T-helper 2 cell treated with Interferon-gamma antibody and Interleukin-4, amounts not matched to agents 100 ng/mL and 5 ng/mL, for 36 hours (primary cell): ENCODE measurements at regions not wholly inside any gene's neighbourhood (a gene's known extent, or its start where the extent isn't known, plus 50 kb on each side); places are given as distances from the start of the nearest gene placed in this dataset.
"Not testable (repeated sequence)": the region's sequence is repeated elsewhere in the genome, so short reads cannot be mapped to it uniquely, and the experiment has no call there.

ENCODE experiments used
- intact Hi-C: fragments of 100-400 bp; cut with micrococcal nuclease; formaldehyde crosslinking; loops from one replicate; pipeline ENCODE4 v1.15.1; 2023

DNA sequence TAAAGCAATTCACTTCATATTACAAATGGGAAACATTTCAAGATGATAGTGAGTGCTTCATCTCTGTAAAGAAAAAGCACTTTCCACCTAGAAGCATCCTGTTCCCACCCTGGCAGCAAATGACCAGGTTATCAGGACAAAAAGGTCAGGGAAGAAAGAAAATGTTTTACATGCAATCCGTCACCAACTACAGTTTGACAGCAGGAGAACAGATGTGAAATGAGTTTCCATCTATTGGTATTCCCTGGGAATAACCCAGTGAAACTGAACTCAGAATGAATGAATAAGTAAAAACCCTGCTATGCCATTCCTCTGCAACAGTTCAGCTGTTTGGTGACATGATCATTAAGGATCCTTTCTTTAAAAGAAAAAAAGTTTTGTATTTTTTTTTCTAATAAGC, 67.6 kb downstream of the HTR1A start:
- intact Hi-C loops: no loop called here

DNA sequence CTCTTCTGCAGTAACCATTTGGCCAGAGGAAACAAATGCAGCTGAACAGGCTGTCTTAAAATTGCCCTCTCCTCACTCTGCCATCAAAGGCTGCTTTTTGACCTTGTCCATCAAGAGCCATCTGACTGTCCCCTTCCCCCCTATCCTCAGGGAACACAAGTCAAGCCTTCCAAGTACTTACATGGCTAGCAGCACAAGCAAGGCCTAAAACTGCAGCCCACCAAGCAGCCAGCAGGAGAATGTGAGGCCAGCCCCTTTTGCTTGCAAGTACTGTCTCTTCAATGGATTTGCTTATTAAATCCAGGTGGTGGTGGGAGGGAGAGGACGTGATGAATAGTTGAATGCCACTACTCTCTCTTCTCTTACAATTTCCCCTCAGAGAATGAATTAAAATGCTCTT, 83.5 kb downstream of the HTR1A start:
- intact Hi-C loops: no loop called here

DNA sequence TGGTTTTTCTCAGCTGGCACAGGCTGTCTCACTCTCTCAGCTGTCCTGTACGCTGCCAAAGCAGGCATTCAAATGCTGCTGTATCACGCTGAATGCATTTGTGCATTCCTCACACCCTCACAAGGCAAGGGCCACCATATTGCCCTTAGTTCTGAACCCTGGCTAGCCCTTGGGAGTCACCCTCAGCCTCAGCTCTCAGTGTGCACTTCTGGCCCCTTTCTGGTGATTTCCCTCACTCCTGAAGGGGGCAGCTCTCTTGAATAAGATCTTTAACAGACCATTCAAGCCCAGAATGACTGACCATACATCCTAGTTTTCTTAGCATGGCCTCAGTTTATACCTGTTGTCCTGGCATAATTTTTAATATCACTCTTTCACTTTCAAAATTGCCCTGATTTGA, 84.3 kb downstream of the HTR1A start:
- intact Hi-C loops: no loop called here

GRCh38 chr5:63860379-63860778, 101.9 kb downstream of the HTR1A start:
- intact Hi-C loops: no loop called here

GRCh38 chr5:63854076-63854475, 108.2 kb downstream of the HTR1A start:
- intact Hi-C loops: no loop called here

GRCh38 chr5:63843190-63843589, 119.1 kb downstream of the HTR1A start:
- intact Hi-C loops: no loop called here

DNA sequence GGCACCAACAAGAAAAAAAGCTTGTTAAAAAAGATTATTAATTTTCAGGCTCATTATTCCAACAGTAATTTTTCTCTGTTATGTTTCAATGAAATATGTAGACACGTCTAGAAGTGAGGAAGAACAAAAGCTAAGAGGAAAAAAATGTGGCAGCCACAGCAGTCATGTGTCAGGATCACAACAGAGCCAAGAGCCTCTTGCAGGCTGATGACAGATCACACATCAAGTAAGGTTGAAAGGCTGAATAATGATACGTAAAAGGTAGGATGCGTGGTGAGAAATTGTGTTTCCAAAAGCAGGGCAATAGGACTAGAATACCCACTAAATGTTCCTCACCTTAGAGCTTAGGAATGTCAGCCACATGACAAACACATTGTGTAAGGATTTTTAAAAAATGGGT, 124.8 kb downstream of the HTR1A start:
- intact Hi-C loops: no loop called here

DNA sequence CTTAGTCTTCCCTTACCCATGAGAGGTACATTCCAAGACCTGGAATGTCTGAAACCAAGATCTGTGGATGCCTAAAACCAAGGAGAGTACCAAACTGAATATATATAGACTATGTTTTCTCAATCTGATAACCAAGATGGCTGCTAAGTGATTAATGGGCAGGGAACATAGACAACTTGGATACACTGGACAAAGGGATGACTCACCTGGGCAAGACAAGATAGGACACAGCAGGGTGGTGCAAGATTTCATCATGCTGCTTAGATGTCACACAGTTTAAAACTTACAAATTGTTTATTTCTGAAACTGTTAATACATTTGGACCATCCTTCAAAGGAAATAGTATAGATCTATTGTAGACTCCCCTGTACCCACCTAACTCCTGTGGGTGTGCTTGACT, 130.9 kb downstream of the HTR1A start:
- intact Hi-C loops: no loop called here

GRCh38 chr5:63825984-63826383, 136.3 kb downstream of the HTR1A start:
- intact Hi-C loops: no loop called here

- intact Hi-C loops: no loop called here
Measured at GRCh38 chr5:63823583-63823982, 138.7 kb downstream of the HTR1A start.

DNA sequence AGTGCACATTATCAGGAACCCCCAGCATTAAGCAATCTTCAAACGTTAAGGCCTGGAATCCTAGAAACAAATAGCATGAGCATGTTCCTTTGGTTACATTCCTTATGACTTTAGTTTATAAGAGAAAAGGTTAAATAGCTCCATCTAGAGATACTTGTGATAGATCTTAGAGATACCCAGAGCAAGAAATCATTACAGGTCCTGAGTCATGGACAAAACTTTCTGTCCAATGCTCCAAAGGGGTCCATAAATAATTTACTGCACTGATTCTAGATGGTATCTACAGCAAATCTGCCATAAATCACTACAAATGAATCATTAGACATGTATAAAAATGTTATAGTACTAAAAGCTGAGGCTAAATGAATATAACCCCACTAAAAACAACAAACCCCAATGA, 139.6 kb downstream of the HTR1A start:
- intact Hi-C loops: no loop called here

DNA sequence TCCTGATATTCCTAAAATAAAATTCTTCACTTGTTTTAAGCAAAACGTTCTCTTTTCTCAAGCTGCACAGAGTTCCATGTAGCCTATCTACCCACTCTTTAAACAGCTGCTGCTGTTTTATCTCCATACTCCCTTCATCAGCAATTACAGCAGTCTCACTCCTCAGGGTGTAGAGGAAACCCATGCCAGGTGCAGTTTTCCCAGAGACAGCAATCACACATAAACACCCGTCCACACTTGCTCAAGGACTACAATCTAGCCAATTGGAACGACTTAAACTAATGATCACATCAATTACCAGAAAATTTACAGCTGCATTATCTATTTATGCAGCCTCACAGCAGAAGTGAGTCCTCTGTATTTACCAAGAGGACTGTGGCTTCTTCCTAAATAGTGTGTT, 141.7 kb downstream of the HTR1A start:
- intact Hi-C loops: no loop called here

GRCh38 chr5:63812693-63813092, 149.6 kb downstream of the HTR1A start:
- intact Hi-C loops: no loop called here

DNA sequence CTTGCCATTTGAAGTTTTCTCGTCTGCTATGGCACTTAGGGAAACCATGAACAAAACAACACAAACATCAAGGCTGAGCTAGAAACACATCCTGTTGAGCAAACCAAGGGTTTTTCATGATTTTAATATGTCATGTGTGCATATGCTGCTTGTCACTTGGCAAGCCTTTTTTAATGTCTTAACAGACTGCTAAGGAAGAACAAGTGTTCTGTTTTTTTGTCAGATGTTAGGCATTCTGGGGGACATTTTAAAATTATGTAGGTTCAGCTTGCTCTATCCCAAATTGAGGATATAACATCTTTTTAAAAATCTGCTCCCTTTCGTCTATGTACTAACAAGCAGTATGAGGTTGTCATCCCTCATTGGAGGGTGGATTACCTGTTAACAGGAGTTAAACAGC, 150.3 kb downstream of the HTR1A start:
- intact Hi-C loops: no loop called here

- intact Hi-C loops: no loop called here
Measured at GRCh38 chr5:63811286-63811685, 151.0 kb downstream of the HTR1A start.

DNA sequence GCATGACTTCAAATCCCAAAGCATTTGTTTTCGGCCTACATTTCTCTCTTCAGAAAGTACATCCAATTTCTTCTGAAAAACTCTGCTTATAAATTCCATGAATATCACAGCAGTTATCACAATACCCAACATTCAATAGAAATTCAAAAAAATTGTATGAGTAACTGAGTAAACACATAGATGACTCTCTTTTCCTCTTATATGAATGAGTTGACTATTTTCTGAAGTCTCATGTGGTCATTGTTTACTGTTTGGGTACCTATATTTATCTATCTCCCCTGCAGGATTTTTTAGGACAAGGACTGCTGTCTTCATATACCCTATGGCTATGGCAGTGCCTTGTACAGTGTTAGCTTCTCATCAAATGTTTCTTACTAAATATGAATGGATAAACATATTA, 157.1 kb downstream of the HTR1A start:
- intact Hi-C loops: no loop called here

DNA sequence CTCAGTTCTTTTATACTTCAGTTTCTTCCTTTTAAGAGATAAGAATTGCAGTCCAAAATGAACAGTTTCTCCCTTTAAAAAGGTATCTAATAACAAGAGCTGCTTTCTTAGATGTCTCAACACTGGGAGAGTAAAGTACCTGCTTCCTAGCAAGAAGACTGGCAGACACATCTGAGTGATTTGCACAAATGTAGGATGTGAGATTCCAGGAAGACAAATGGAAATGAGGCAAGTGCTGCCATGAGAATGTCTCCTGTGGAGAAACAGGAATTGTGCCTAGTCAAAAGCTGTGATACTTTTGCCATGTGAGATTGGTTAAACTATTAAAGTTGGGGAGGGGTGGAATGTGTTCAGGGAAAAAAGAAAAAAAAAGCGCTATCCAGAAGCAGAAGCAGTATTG, 159.1 kb downstream of the HTR1A start:
- intact Hi-C loops: no loop called here

- intact Hi-C loops: no loop called here
Measured at GRCh38 chr5:63794979-63795378, 167.3 kb downstream of the HTR1A start.

DNA sequence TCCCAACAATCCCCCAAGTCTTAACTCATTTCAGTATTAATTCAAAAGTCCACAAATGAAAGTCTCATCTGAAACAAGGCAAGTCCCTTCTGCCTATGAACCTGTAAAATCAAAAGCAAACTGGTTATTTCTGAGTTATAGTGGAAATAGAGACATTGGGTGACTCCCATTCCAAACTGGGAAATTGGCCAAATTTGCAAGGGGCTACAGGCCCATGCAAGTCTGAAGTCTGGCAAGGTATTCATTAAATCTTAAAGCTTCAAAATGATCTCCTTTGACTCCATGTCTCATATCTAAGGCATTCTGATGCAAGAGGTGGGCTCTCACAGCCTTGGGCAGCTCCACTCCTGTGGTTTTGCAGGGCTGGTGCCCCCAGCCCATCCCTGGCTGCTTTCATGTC, 167.9 kb downstream of the HTR1A start:
- intact Hi-C loops: no loop called here

- intact Hi-C loops: no loop called here
Measured at GRCh38 chr5:63774939-63775338, 187.3 kb downstream of the HTR1A start.

- intact Hi-C loops: no loop called here
Measured at GRCh38 chr5:63768221-63768620, 194.0 kb downstream of the HTR1A start.

DNA sequence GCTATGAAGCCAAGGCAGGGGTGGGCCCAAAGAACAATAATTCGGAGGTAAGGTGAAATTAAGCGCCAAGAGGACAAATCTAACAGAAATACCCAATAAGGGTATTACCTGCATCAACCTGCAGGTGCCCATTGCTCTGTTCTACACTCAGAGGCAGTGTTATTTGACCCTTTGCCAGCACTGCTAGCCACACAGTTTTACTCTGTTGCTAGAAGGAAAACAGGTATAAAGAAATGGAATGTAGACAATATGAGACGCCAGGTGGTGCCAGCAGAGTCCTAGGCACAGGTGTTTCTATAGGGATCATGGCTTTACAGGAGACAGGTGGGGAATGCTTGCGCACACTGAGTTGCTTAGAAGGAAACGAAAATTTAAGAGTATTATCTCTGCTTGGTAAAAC, 201.3 kb downstream of the HTR1A start:
- intact Hi-C loops: loop anchor here (5.0 kb wide), 1 partner anchor 34 kb away; no protein-coding TSS in a partner anchor

DNA sequence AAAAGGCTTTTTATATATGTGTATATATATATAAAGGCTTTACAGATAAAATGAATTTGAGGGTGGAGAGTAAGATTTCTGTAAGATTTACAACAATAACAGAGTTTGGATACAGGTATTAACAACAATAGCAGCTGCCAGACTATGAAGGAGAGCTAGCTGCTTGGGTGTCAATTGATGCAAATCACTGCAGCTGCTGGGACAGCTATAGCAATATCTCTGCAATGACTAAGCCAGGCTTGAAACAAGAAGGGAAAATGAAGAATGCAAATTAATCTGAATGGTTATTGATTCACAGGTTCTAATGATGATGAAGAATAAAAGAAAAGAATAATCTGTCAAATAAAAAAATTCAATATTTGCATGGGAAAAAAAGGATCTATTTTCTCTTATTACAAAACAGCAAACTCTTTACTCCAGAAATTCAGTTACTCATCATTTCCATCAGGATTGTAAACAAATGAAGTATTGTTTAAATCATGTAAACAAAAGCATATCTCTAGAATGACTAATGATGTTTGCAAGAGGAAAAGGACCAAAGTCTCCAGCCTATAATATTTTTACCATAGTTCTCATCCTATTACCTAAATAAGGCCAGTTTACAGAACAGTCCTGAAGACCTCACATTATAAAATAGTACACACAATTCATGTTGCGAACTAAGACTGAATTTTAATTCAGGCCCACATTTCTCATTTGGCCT, 219.0 kb downstream of the HTR1A start:
- intact Hi-C loops: no loop called here

GRCh38 chr5:63732880-63733279, 229.4 kb downstream of the HTR1A start:
- intact Hi-C loops: not testable (repeated sequence)
